Loucy (cell line): ENCODE measurements at regions not wholly inside any gene's neighbourhood (a gene's known extent, or its start where the extent isn't known, plus 50 kb on each side); places are given as distances from the start of the nearest gene placed in this dataset.

Experiments
- H2AFZ ChIP-seq: fragments of 200-600 bp; sonication (generic); 2 replicates; pipeline ENCODE4 v1.6.0; 2016; ENCODE audit warnings: antibody characterized with exemption, mild to moderate bottlenecking, low read length, moderate library complexity
- H3F3A ChIP-seq: fragments of 200-600 bp; 2 replicates; pipeline ENCODE4 v1.6.0; 2016; ENCODE audit warnings: antibody characterized with exemption, low read depth, mild to moderate bottlenecking
- H3K27me3 ChIP-seq: fragments of 200-600 bp; sonication (generic); 2 replicates; pipeline ENCODE4 v1.6.1; 2014; ENCODE audit warnings: low read length, mild to moderate bottlenecking; ENCODE audit not compliant: insufficient read depth, poor library complexity, severe bottlenecking
- H3K36me3 ChIP-seq: fragments of 200-600 bp; sonication (generic); 2 replicates; pipeline ENCODE4 v1.6.1; 2016; ENCODE audit warnings: low read length; ENCODE audit not compliant: insufficient read depth
- H3K4me1 ChIP-seq: fragments of 200-600 bp; sonication (generic); 2 replicates; pipeline ENCODE4 v1.5.1; 2014; ENCODE audit warnings: low read length, mild to moderate bottlenecking; ENCODE audit not compliant: insufficient read depth, poor library complexity, severe bottlenecking
- H3K4me2 ChIP-seq: fragments of 200-600 bp; sonication (generic); 2 replicates; pipeline ENCODE4 v1.6.0; 2014; ENCODE audit warnings: antibody characterized with exemption, low read length, low read depth, mild to moderate bottlenecking; ENCODE audit not compliant: poor library complexity, severe bottlenecking
- H3K4me3 ChIP-seq: fragments of 200-600 bp; sonication (generic); 2 replicates; pipeline ENCODE4 v1.5.1; 2014; ENCODE audit warnings: low read length, mild to moderate bottlenecking, mixed read lengths; ENCODE audit not compliant: poor library complexity, severe bottlenecking
- H3K79me2 ChIP-seq: fragments of 200-600 bp; sonication (generic); 2 replicates; pipeline ENCODE4 v1.6.1; 2014; ENCODE audit warnings: low read length; ENCODE audit not compliant: insufficient read depth
- H3K9ac ChIP-seq: fragments of 200-600 bp; sonication (generic); 2 replicates; pipeline ENCODE4 v1.6.0; 2014; ENCODE audit warnings: mild to moderate bottlenecking, low read depth, low read length, moderate library complexity; ENCODE audit not compliant: poor library complexity, severe bottlenecking
- H3K9me2 ChIP-seq: fragments of 200-600 bp; sonication (generic); replicated peaks from 2 replicates; pipeline ENCODE4 v1.6.1; 2016; ENCODE audit warnings: low read depth, low read length, mixed read lengths
- H3K9me3 ChIP-seq: fragments of 200-600 bp; sonication (generic); 2 replicates; pipeline ENCODE4 v1.6.1; 2014; ENCODE audit warnings: mild to moderate bottlenecking, antibody characterized with exemption, low read length, low read depth; ENCODE audit not compliant: insufficient read depth
- H4K20me1 ChIP-seq: fragments of 200-600 bp; sonication (generic); 2 replicates; pipeline ENCODE4 v1.6.0; 2014; ENCODE audit warnings: antibody characterized with exemption, low read length, mild to moderate bottlenecking; ENCODE audit not compliant: insufficient read depth, poor library complexity, severe bottlenecking
- CTCF ChIP-seq: fragments of 200-600 bp; sonication (generic); conservative IDR thresholded peaks from 2 replicates; pipeline ENCODE4 v1.5.1; 2014; ENCODE audit warnings: mild to moderate bottlenecking, antibody characterized with exemption, low read length
- EZH2phosphoT487 ChIP-seq: fragments of 200-600 bp; IDR thresholded peaks from 2 replicates; pipeline ENCODE4 v1.6.1; 2018; ENCODE audit warnings: antibody characterized with exemption, mild to moderate bottlenecking, moderate library complexity, borderline replicate concordance

GRCh38 chr17:6018788-6019187 is 51.4 kb upstream of the WSCD1 start:
- no peaks in the 10 kb centered on the region for H3K4me1 ChIP-seq
- no peaks in the 10 kb centered on the region for H3K36me3 ChIP-seq
- no peaks in the 10 kb centered on the region for H3F3A ChIP-seq
- no peak overlapping the region for H3K4me2 ChIP-seq
- H3K4me3 ChIP-seq: no peak overlapping the region
- no peak overlapping the region for H2AFZ ChIP-seq
- H3K9me3 ChIP-seq: no peaks in the 10 kb centered on the region; the same call in 1 of the 2 replicates
- no peaks in the 10 kb centered on the region for H3K79me2 ChIP-seq
- H3K27me3 ChIP-seq: no peaks in the 10 kb centered on the region
- TF ChIP-seq EZH2phosphoT487 (no peak), CTCF (no peak)
- no peaks in the 10 kb centered on the region for H3K9me2 ChIP-seq
- no peak overlapping the region for H3K9ac ChIP-seq
- H4K20me1 ChIP-seq: no peaks in the 10 kb centered on the region

GRCh38 chr17:6019959-6020358 is 50.2 kb upstream of the WSCD1 start:
- H3K4me2 ChIP-seq: no peak overlapping the region
- H3F3A ChIP-seq: no peaks in the 10 kb centered on the region
- H4K20me1 ChIP-seq: no peaks in the 10 kb centered on the region
- H3K36me3 ChIP-seq: no peaks in the 10 kb centered on the region
- H3K9me3 ChIP-seq: no peaks in the 10 kb centered on the region; the same call in 1 of the 2 replicates
- no peaks in the 10 kb centered on the region for H3K9me2 ChIP-seq
- no peak overlapping the region for H3K4me3 ChIP-seq
- TF ChIP-seq CTCF (no peak), EZH2phosphoT487 (no peak)
- H3K79me2 ChIP-seq: no peaks in the 10 kb centered on the region
- H3K4me1 ChIP-seq: no peaks in the 10 kb centered on the region
- no peaks in the 10 kb centered on the region for H3K27me3 ChIP-seq
- H2AFZ ChIP-seq: no peak overlapping the region
- no peak overlapping the region for H3K9ac ChIP-seq

- Histone ChIP-seq H3K4me1 (no peaks in the 10 kb centered on the region), H3K27me3 (no peaks in the 10 kb centered on the region), H2AFZ (no peak overlapping the region), H3F3A (no peaks in the 10 kb centered on the region), H4K20me1 (no peaks in the 10 kb centered on the region), H3K79me2 (no peaks in the 10 kb centered on the region), H3K4me2 (no peak overlapping the region), H3K9me2 (no peaks in the 10 kb centered on the region), H3K4me3 (no peak overlapping the region), H3K36me3 (no peaks in the 10 kb centered on the region), H3K9ac (no peak overlapping the region), H3K9me3 (no peaks in the 10 kb centered on the region; the same call in 1 of the 2 replicates)
- TF ChIP-seq EZH2phosphoT487: no peak
- TF ChIP-seq CTCF: no peak
These were observed 49.7 kb upstream of the WSCD1 start for GRCh38 chr17:6020376-6021010.
